K562 (cell line): ENCODE measurements at regions not wholly inside any gene's neighbourhood (a gene's known extent, or its start where the extent isn't known, plus 50 kb on each side); places are given as distances from the start of the nearest gene placed in this dataset.

Experiments used
- ATAC-seq: fragments of 200-7000 bp; cut with Tn5 transposase; 3 replicates; pipeline ENCODE4 v1.9.1; 2020; ENCODE audit warnings: moderate library complexity
- BruUV-seq: library from RNA; stranded (reverse); fragments of 400-500 nt; replicated peaks from 2 replicates; lab custom pipeline; 2021; lab: Mats Ljungman, UMichigan
- CTCF ChIA-PET: fragments of 300-600 bp; formaldehyde crosslinking; extraction: SDS; loops from one replicate; lab custom pipeline; 2021; ENCODE audit warnings: low intra/inter-chr PET ratio; lab: Yijun Ruan, JAX
- POLR2A ChIA-PET: fragments of 300-600, 350-650 bp; sonication (Branson Sonifier 250); formaldehyde crosslinking; extraction: SDS; loops from one replicate; lab custom pipeline; 2021; ENCODE audit warnings: antibody characterized with exemption, inconsistent platforms; lab: Yijun Ruan, JAX
- DNase-seq, 4 experiments: peaks; one replicate each; pipeline versions ENCODE4 v3.0.0 to v3.0.0-alpha.2; 2011 to 2018; ENCODE audit warnings: low spot score in 3 of 4, mixed read lengths in 3 of 4; ENCODE audit errors: extremely low read depth in 1 of 4
- FAIRE-seq: peaks from 2 replicates; lab custom pipeline; 2011; peaks lifted over from hg19 to GRCh38; lab: Jason Lieb, UNC
- H2AFZ ChIP-seq: 2 replicates; pipeline ENCODE4 v1.6.0; 2011; ENCODE audit warnings: low read depth, low read length, control low read depth, inconsistent platforms
- H3K27ac ChIP-seq: fragments of 200-600 bp; 3 replicates; pipeline ENCODE4 v1.8.0; 2011; ENCODE audit warnings: low read depth, mild to moderate bottlenecking, control low read depth, inconsistent platforms, low read length, moderate library complexity, mixed read lengths; ENCODE audit errors: extremely low read depth
- H3K27me3 ChIP-seq, 2 experiments: fragments of 300-600 bp in 1 of 2; 2 replicates in 1 of 2; 3 replicates in 1 of 2; pipeline versions ENCODE4 v1.6.0 to v1.8.0; 2011; ENCODE audit warnings: inconsistent platforms in 2 of 2, low read length in 2 of 2, mild to moderate bottlenecking in 1 of 2, mixed read lengths in 1 of 2, moderate library complexity in 1 of 2; ENCODE audit not compliant: control insufficient read depth in 2 of 2, insufficient read depth in 2 of 2
- H3K36me3 ChIP-seq: fragments of 300-600 bp; 3 replicates; pipeline ENCODE4 v1.8.0; 2011; ENCODE audit warnings: mild to moderate bottlenecking, low read length, inconsistent platforms; ENCODE audit not compliant: control insufficient read depth, insufficient read depth
- H3K4me1 ChIP-seq, 2 experiments: fragments of 200-600 bp in 1 of 2; replicated peaks in 1 of 2; 2 replicates in 1 of 2; 3 replicates in 1 of 2; pipeline versions ENCODE4 v1.5.1 to v1.8.0; 2011; ENCODE audit warnings: inconsistent platforms in 2 of 2, low read length in 2 of 2, mild to moderate bottlenecking in 1 of 2, mixed read lengths in 1 of 2, moderate library complexity in 1 of 2; ENCODE audit not compliant: control insufficient read depth in 2 of 2, insufficient read depth in 2 of 2
- H3K4me2 ChIP-seq: 2 replicates; pipeline ENCODE4 v1.6.1; 2011; ENCODE audit warnings: low read length, control low read depth, inconsistent platforms, mixed read lengths; ENCODE audit not compliant: insufficient read depth
- H3K4me3 ChIP-seq: fragments of 200-600 bp; sonication (generic), shearing (Covaris generic); 2 replicates; pipeline ENCODE4 v1.5.1; 2016; ENCODE audit warnings: control low read depth, inconsistent platforms
- H3K79me2 ChIP-seq: fragments of 200-600 bp; 3 replicates; pipeline ENCODE4 v1.8.0; 2011; ENCODE audit warnings: low read length, inconsistent platforms; ENCODE audit not compliant: control insufficient read depth, insufficient read depth
- H3K9ac ChIP-seq, 2 experiments: 2 replicates each; pipeline versions ENCODE4 v1.6.0 to v1.6.1; 2011; ENCODE audit warnings: low read depth in 2 of 2, low read length in 2 of 2, control low read depth in 1 of 2, inconsistent platforms in 1 of 2, mild to moderate bottlenecking in 1 of 2, mixed read lengths in 1 of 2; ENCODE audit not compliant: insufficient read depth in 1 of 2
- H3K9me1 ChIP-seq: one replicate; pipeline ENCODE4 v1.6.0; 2011; ENCODE audit warnings: inconsistent platforms, mild to moderate bottlenecking, low read length, moderate library complexity; ENCODE audit not compliant: control insufficient read depth, insufficient read depth
- H3K9me3 ChIP-seq: replicated peaks from 2 replicates; pipeline ENCODE4 v1.5.1; 2011; ENCODE audit warnings: low read depth, low read length, inconsistent platforms; ENCODE audit not compliant: control insufficient read depth, insufficient read depth
- H4K20me1 ChIP-seq: replicated peaks from 2 replicates; pipeline ENCODE4 v1.6.1; 2011; ENCODE audit warnings: low read length, inconsistent platforms, mixed read lengths; ENCODE audit not compliant: control insufficient read depth, insufficient read depth
- BDP1 ChIP-seq: IDR thresholded peaks from 3 replicates; pipeline ENCODE4 v1.6.1; 2011; ENCODE audit not compliant: insufficient read length, insufficient read depth
- CTBP1 ChIP-seq: fragments of 450-650 bp; IDR thresholded peaks from 2 replicates; pipeline ENCODE4 v1.6.1; 2016; ENCODE audit warnings: borderline replicate concordance
- HMGXB4 ChIP-seq: sonication (generic); formaldehyde crosslinking; IDR thresholded peaks from 2 replicates; pipeline ENCODE4 v1.8.1; 2023; ENCODE audit warnings: mild to moderate bottlenecking, missing genetic modification reagents
- KHSRP ChIP-seq: fragments of 450-650 bp; IDR thresholded peaks from 2 replicates; pipeline ENCODE4 v1.6.1; 2017
- NCOA2 ChIP-seq, 2 experiments: fragments of 450-650 bp; IDR thresholded peaks; 2 replicates each; pipeline ENCODE4 v1.6.1; 2018; ENCODE audit warnings: mild to moderate bottlenecking in 2 of 2, moderate library complexity in 1 of 2; ENCODE audit not compliant: partially characterized antibody in 2 of 2
- NR2C1 ChIP-seq, 2 experiments: fragments of 450-650 bp; IDR thresholded peaks; 2 replicates each; pipeline ENCODE4 v1.6.1; 2017; ENCODE audit warnings: mild to moderate bottlenecking in 2 of 2, antibody characterized with exemption in 1 of 2, inconsistent platforms in 1 of 2, missing compliant biosample characterization in 1 of 2, missing genetic modification characterization in 1 of 2
- RB1 ChIP-seq: fragments of 450-650 bp; IDR thresholded peaks from 2 replicates; pipeline ENCODE4 v1.6.1; 2017; ENCODE audit warnings: low read depth, mild to moderate bottlenecking
- TAF9B ChIP-seq: fragments of 450-650 bp; IDR thresholded peaks from 2 replicates; pipeline ENCODE4 v1.6.1; 2018; ENCODE audit warnings: mild to moderate bottlenecking; ENCODE audit not compliant: partially characterized antibody
- THAP12 ChIP-seq: fragments of 250-450 bp; sonication (Bioruptor Pico); IDR thresholded peaks from 2 replicates; pipeline ENCODE4 v1.9.0; 2021; ENCODE audit warnings: mild to moderate bottlenecking, inconsistent platforms
- ZBTB40 ChIP-seq, 2 experiments: fragments of 450-650 bp in 1 of 2; sonication (generic) in 1 of 2; formaldehyde crosslinking in 1 of 2; IDR thresholded peaks; 2 replicates each; pipeline versions ENCODE4 v1.7.1 to v1.9.0; 2016 to 2022; ENCODE audit warnings: inconsistent platforms in 1 of 2, mild to moderate bottlenecking in 1 of 2, missing genetic modification reagents in 1 of 2
- WGBS: fragments of 100-300 bp; shearing (Covaris generic); methylation state at CpG from one replicate; pipeline ENCODE4 v1.1.6; 2016; ENCODE audit warnings: low coverage, mixed read lengths; ENCODE audit not compliant: insufficient coverage; ENCODE audit errors: missing lambda C conversion rate; 5-methylcytosine and 5-hydroxymethylcytosine counted together
- in situ Hi-C: fragments of 300-500 bp; cut with MboI; formaldehyde crosslinking; loops from 4 replicates; pipeline ENCODE4 v1.15.0; 2018; ENCODE audit warnings: inconsistent platforms, mixed read lengths
- intact Hi-C: fragments of 100-400 bp; cut with micrococcal nuclease; formaldehyde crosslinking; loops from 2 replicates; pipeline ENCODE4 v1.14.2; 2022

- no peaks in the 10 kb centered on the region for H3K4me1 ChIP-seq
- WGBS: 0% methylated on average over 3 of the region's 3 CpGs
- H3K79me2 ChIP-seq: no peaks in the 10 kb centered on the region
- FAIRE-seq (no peak), DNase-seq (no peak), ATAC-seq (no peak)
- no peaks in the 10 kb centered on the region for H3K9me1 ChIP-seq
- H3K27ac ChIP-seq: no peak overlapping the region
- BruUV-seq: no TSS peak
- intact Hi-C loops (no loop called here), in situ Hi-C loops (no loop called here)
- H3K4me3 ChIP-seq: no peak overlapping the region
- no peak overlapping the region for H2AFZ ChIP-seq
- H3K27me3 ChIP-seq: no peaks in the 10 kb centered on the region
- ChIA-PET POLR2A (no interaction called here), CTCF (no interaction called here)
- no peaks in the 10 kb centered on the region for H4K20me1 ChIP-seq
- H3K36me3 ChIP-seq: no peaks in the 10 kb centered on the region
- H3K9me3 ChIP-seq: no peaks in the 10 kb centered on the region; the same call in 1 of the 2 replicates
- H3K4me2 ChIP-seq: no peak overlapping the region
- H3K9ac ChIP-seq: no peak overlapping the region
- no peak for TF ChIP-seq TAF9B
- TF ChIP-seq NCOA2 (IDR thresholded peaks at IDR 0.05; ENCODE audit: partially characterized antibody in 2 of 2): no peak
- no peak for TF ChIP-seq KHSRP
- TF ChIP-seq CTBP1: no peak
- no peak for TF ChIP-seq THAP12 (CRISPR knock-in tag)
- no peak for TF ChIP-seq NR2C1 (IDR thresholded peaks at IDR 0.05)
- TF ChIP-seq NR2C1 (tag; IDR thresholded peaks at IDR 0.05): no peak
- TF ChIP-seq HMGXB4 (CRISPR knock-in tag): no peak
- no peak for TF ChIP-seq ZBTB40 (IDR thresholded peaks at IDR 0.05)
- TF ChIP-seq ZBTB40 (CRISPR knock-in tag; IDR thresholded peaks at IDR 0.05): no peak
- TF ChIP-seq BDP1: no peak
- no peak for TF ChIP-seq RB1
Measured at GRCh38 chr2:51420511-51420910, 388.6 kb upstream of the NRXN1 start.
